HCT116 (cell line): ENCODE measurements at regions not wholly inside any gene's neighbourhood (a gene's known extent, or its start where the extent isn't known, plus 50 kb on each side); places are given as distances from the start of the nearest gene placed in this dataset.
A peak's percentile ranks its signal among the peaks of the same experiment; 100 is the strongest.

Experiments used
- ATAC-seq: fragments of 200-7000 bp; cut with Tn5 transposase; 2 replicates; pipeline ENCODE4 v1.9.1; 2020; ENCODE audit warnings: mild to moderate bottlenecking, moderate library complexity
- BruUV-seq: library from RNA; stranded (reverse); fragments of 400-500 nt; replicated peaks from 2 replicates; lab custom pipeline; 2021; lab: Mats Ljungman, UMichigan
- CTCF ChIA-PET: fragments of 300-600 bp; sonication (Branson Sonifier 250); formaldehyde crosslinking; loops from one replicate; lab custom pipeline; 2021; ENCODE audit warnings: antibody characterized with exemption; lab: Charles Lee
- POLR2A ChIA-PET: fragments of 300-600, 350-600 bp; sonication (Branson Sonifier 250); formaldehyde crosslinking; loops from one replicate; lab custom pipeline; 2021; ENCODE audit warnings: antibody characterized with exemption; lab: Charles Lee
- RAD21 ChIA-PET, 2 experiments: fragments of 300-600 bp; sonication (Branson Sonifier 250); formaldehyde crosslinking; loops; one replicate each; lab custom pipeline; 2023; ENCODE audit warnings: low total read pairs in 2 of 2; ENCODE audit not compliant: uncharacterized antibody in 2 of 2, unreplicated experiment in 2 of 2, low non-redundant PET in 1 of 2; lab: Charles Lee
- DNase-seq: peaks from one replicate; pipeline ENCODE4 v3.0.0-alpha.2; 2010; ENCODE audit warnings: low read depth, low spot score
- H2AFZ ChIP-seq: fragments of 200-600 bp; shearing (Covaris generic), sonication (generic); 2 replicates; pipeline ENCODE4 v1.6.1; 2017; ENCODE audit warnings: low read depth, mixed run types, mixed read lengths, antibody characterized with exemption, low read length; ENCODE audit not compliant: poor library complexity, severe bottlenecking
- H3K27ac ChIP-seq: 2 replicates; pipeline ENCODE4 v1.5.1; 2012; ENCODE audit warnings: low read depth, low read length
- H3K27me3 ChIP-seq: fragments of 200-600 bp; sonication (generic); 2 replicates; pipeline ENCODE4 v1.6.1; 2016; ENCODE audit warnings: mixed run types, low read length, mixed read lengths; ENCODE audit not compliant: insufficient read depth
- H3K36me3 ChIP-seq, 2 experiments: fragments of 200-500 bp in 1 of 2; fragments of 200-600 bp in 1 of 2; sonication (Bioruptor generic) in 1 of 2; sonication (generic) in 1 of 2; 2 replicates each; pipeline versions ENCODE4 v1.5.1 to v1.6.1; 2014 to 2016; ENCODE audit warnings: low read length in 2 of 2, inconsistent platforms in 1 of 2, mixed read lengths in 1 of 2, mixed run types in 1 of 2; ENCODE audit not compliant: insufficient read depth in 2 of 2, control insufficient read depth in 1 of 2
- H3K4me1 ChIP-seq, 2 experiments: fragments of 200-600 bp in 1 of 2; sonication (generic) in 1 of 2; 2 replicates each; pipeline versions ENCODE4 v1.5.1 to v1.6.1; 2012 to 2017; ENCODE audit warnings: low read length in 2 of 2, inconsistent platforms in 1 of 2, mild to moderate bottlenecking in 1 of 2, mixed read lengths in 1 of 2, mixed run types in 1 of 2, moderate library complexity in 1 of 2; ENCODE audit not compliant: insufficient read depth in 2 of 2, control insufficient read depth in 1 of 2
- H3K4me2 ChIP-seq: fragments of 200-600 bp; sonication (generic); 2 replicates; pipeline ENCODE4 v1.6.1; 2017; ENCODE audit warnings: mixed run types, low read length, mixed read lengths
- H3K4me3 ChIP-seq, 2 experiments: fragments of 200-600 bp in 1 of 2; sonication (generic) in 1 of 2; replicated peaks in 1 of 2; 2 replicates each; pipeline ENCODE4 v1.5.1; 2011 to 2016; ENCODE audit warnings: low read length in 2 of 2, control low read depth in 1 of 2, low read depth in 1 of 2, mild to moderate bottlenecking in 1 of 2, mixed read lengths in 1 of 2, mixed run types in 1 of 2
- H3K79me2 ChIP-seq: fragments of 200-600 bp; sonication (generic); 2 replicates; pipeline ENCODE4 v1.6.1; 2017; ENCODE audit warnings: mild to moderate bottlenecking, mixed run types, low read length, moderate library complexity, mixed read lengths; ENCODE audit not compliant: insufficient read depth
- H3K9ac ChIP-seq: fragments of 200-600 bp; sonication (generic); 2 replicates; pipeline ENCODE4 v1.6.1; 2016; ENCODE audit warnings: low read length, mixed read lengths
- H3K9me2 ChIP-seq: fragments of 200-600 bp; sonication (generic), shearing (Covaris generic); 2 replicates; pipeline ENCODE4 v1.6.1; 2017; ENCODE audit warnings: mixed run types, mild to moderate bottlenecking, moderate library complexity; ENCODE audit not compliant: insufficient read depth
- H3K9me3 ChIP-seq, 2 experiments: fragments of 200-500 bp in 1 of 2; fragments of 200-600 bp in 1 of 2; sonication (Bioruptor generic) in 1 of 2; sonication (generic) in 1 of 2; 2 replicates each; pipeline ENCODE4 v1.6.1; 2014 to 2017; ENCODE audit warnings: low read length in 2 of 2, mixed read lengths in 2 of 2, inconsistent platforms in 1 of 2, low read depth in 1 of 2, mild to moderate bottlenecking in 1 of 2, mixed run types in 1 of 2, moderate library complexity in 1 of 2; ENCODE audit not compliant: control insufficient read depth in 1 of 2, insufficient read depth in 1 of 2
- H4K20me1 ChIP-seq: fragments of 200-600 bp; sonication (generic), shearing (Covaris generic); 2 replicates; pipeline ENCODE4 v1.6.1; 2017; ENCODE audit warnings: mixed run types, mild to moderate bottlenecking, moderate library complexity; ENCODE audit not compliant: insufficient read depth
- ATF3 ChIP-seq: IDR thresholded peaks from 2 replicates; pipeline ENCODE4 v1.6.1; 2012
- CBX3 ChIP-seq: IDR thresholded peaks from 2 replicates; pipeline ENCODE4 v1.6.1; 2012; ENCODE audit warnings: low read depth
- CEBPB ChIP-seq: IDR thresholded peaks from 2 replicates; pipeline ENCODE4 v1.6.1; 2012; ENCODE audit warnings: low read depth
- EGR1 ChIP-seq: IDR thresholded peaks from 2 replicates; pipeline ENCODE4 v1.6.1; 2012; ENCODE audit warnings: low read depth
- ELF1 ChIP-seq: IDR thresholded peaks from 2 replicates; pipeline ENCODE4 v1.6.1; 2012; ENCODE audit warnings: low read depth, borderline replicate concordance
- EZH2 ChIP-seq: fragments of 200-600 bp; sonication (generic); IDR thresholded peaks from 2 replicates; pipeline ENCODE4 v1.6.1; 2017; ENCODE audit warnings: antibody characterized with exemption, mixed run types
- EZH2phosphoT487 ChIP-seq: fragments of 200-600 bp; IDR thresholded peaks from 2 replicates; pipeline ENCODE4 v1.6.1; 2018; ENCODE audit warnings: antibody characterized with exemption, borderline replicate concordance
- FOSL1 ChIP-seq: IDR thresholded peaks from 2 replicates; pipeline ENCODE4 v1.6.1; 2012; ENCODE audit warnings: low read depth
- JUND ChIP-seq: IDR thresholded peaks from 2 replicates; pipeline ENCODE4 v1.6.1; 2012
- POLR2AphosphoS5 ChIP-seq: IDR thresholded peaks from 2 replicates; pipeline ENCODE4 v1.6.1; 2011; ENCODE audit warnings: mild to moderate bottlenecking, low read depth, low read length, moderate library complexity
- RAD21 ChIP-seq: IDR thresholded peaks from 2 replicates; pipeline ENCODE4 v1.6.1; 2012; ENCODE audit warnings: low read depth, mild to moderate bottlenecking
- SIN3A ChIP-seq: IDR thresholded peaks from 2 replicates; pipeline ENCODE4 v1.6.1; 2012; ENCODE audit warnings: low read depth
- SP1 ChIP-seq: IDR thresholded peaks from 2 replicates; pipeline ENCODE4 v1.6.1; 2012; ENCODE audit warnings: low read depth
- SRF ChIP-seq: IDR thresholded peaks from 2 replicates; pipeline ENCODE4 v1.6.1; 2012; ENCODE audit warnings: low read depth
- TCF7L2 ChIP-seq: IDR thresholded peaks from 2 replicates; pipeline ENCODE4 v1.7.0; 2011; ENCODE audit warnings: borderline replicate concordance, inconsistent platforms; ENCODE audit not compliant: insufficient read depth, insufficient read length; ENCODE audit errors: extremely low read depth
- YY1 ChIP-seq: IDR thresholded peaks from 2 replicates; pipeline ENCODE4 v1.6.1; 2011; ENCODE audit warnings: low read length, low read depth, moderate library complexity, mild to moderate bottlenecking; ENCODE audit not compliant: insufficient replicate concordance; ENCODE audit errors: extremely low read depth
- ZBTB33 ChIP-seq: IDR thresholded peaks from 2 replicates; pipeline ENCODE4 v1.6.1; 2011; ENCODE audit warnings: mild to moderate bottlenecking, low read length, moderate library complexity; ENCODE audit not compliant: insufficient replicate concordance; ENCODE audit errors: extremely low read depth
- ZFX ChIP-seq: fragments of 450-650 bp; IDR thresholded peaks from 2 replicates; pipeline ENCODE4 v1.6.1; 2017
- intact Hi-C: fragments of 100-400 bp; cut with micrococcal nuclease; formaldehyde crosslinking; loops from 2 replicates; pipeline ENCODE4 v1.10.0; 2022
- TF ChIP-seq, protein P1 (sequence below): IDR thresholded peaks from 2 replicates; pipeline ENCODE4 v1.6.1; 2012
- TF ChIP-seq, protein P2 (sequence below), 3 experiments: fragments of 200-600 bp in 1 of 3; sonication (generic) in 1 of 3; IDR thresholded peaks in 2 of 3; conservative IDR thresholded peaks in 1 of 3; 2 replicates each; pipeline ENCODE4 v1.5.1; 2012 to 2017; ENCODE audit warnings: low read depth in 2 of 3, low read length in 2 of 3, antibody characterized with exemption in 1 of 3, borderline replicate concordance in 1 of 3, control low read depth in 1 of 3, mild to moderate bottlenecking in 1 of 3, mixed read lengths in 1 of 3, mixed run types in 1 of 3, moderate library complexity in 1 of 3; ENCODE audit not compliant: insufficient read depth in 1 of 3

- no peak for TF ChIP-seq CBX3
- TF ChIP-seq, protein P1, sequence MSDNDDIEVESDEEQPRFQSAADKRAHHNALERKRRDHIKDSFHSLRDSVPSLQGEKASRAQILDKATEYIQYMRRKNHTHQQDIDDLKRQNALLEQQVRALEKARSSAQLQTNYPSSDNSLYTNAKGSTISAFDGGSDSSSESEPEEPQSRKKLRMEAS = no peak
- no peak for TF ChIP-seq ELF1
- no peak for TF ChIP-seq YY1
- TF ChIP-seq SRF = no peak
- TF ChIP-seq EZH2 = no peak
- TF ChIP-seq, protein P2, sequence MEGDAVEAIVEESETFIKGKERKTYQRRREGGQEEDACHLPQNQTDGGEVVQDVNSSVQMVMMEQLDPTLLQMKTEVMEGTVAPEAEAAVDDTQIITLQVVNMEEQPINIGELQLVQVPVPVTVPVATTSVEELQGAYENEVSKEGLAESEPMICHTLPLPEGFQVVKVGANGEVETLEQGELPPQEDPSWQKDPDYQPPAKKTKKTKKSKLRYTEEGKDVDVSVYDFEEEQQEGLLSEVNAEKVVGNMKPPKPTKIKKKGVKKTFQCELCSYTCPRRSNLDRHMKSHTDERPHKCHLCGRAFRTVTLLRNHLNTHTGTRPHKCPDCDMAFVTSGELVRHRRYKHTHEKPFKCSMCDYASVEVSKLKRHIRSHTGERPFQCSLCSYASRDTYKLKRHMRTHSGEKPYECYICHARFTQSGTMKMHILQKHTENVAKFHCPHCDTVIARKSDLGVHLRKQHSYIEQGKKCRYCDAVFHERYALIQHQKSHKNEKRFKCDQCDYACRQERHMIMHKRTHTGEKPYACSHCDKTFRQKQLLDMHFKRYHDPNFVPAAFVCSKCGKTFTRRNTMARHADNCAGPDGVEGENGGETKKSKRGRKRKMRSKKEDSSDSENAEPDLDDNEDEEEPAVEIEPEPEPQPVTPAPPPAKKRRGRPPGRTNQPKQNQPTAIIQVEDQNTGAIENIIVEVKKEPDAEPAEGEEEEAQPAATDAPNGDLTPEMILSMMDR (IDR thresholded peaks at IDR 0.05 in 2 of 3, conservative IDR thresholded peaks at IDR 0.05 in 1 of 3; ENCODE audit: borderline replicate concordance in 1 of 3, insufficient read depth in 1 of 3, low read depth in 2 of 3, low read length in 2 of 3) = no peak
- TF ChIP-seq SIN3A = no peak
- TF ChIP-seq TCF7L2 = no peak
- TF ChIP-seq FOSL1 = no peak
- no peak for TF ChIP-seq ATF3
- TF ChIP-seq SP1 = no peak
- TF ChIP-seq RAD21 = no peak
- TF ChIP-seq JUND = no peak
- TF ChIP-seq POLR2AphosphoS5 = no peak
- TF ChIP-seq ZFX = no peak
- TF ChIP-seq ZBTB33 = no peak
- TF ChIP-seq EZH2phosphoT487 = no peak
- TF ChIP-seq EGR1 = no peak
- no peak for TF ChIP-seq CEBPB
- TF ChIP-seq, all 23 proteins: peak for 0
- ChIA-PET RAD21 (no interaction called here), POLR2A (no interaction called here), CTCF (no interaction called here)
- no peaks in the 10 kb centered on the region for H3K9me2 ChIP-seq
- no peak overlapping the region for H3K27ac ChIP-seq
- DNase-seq (no peak), ATAC-seq (0 out of 2 replicates have a peak, but pooled peaks have one; percentile 9)
- intact Hi-C loops = no loop called here
- no TSS peak for BruUV-seq
- no peaks in the 10 kb centered on the region for H3K27me3 ChIP-seq
- H3K4me2 ChIP-seq = no peak overlapping the region
- no peaks in the 10 kb centered on the region for H4K20me1 ChIP-seq
- no peak overlapping the region for H3K9ac ChIP-seq
- no peak overlapping the region for H3K4me3 ChIP-seq
- no peak overlapping the region for H2AFZ ChIP-seq
- no peaks in the 10 kb centered on the region for H3K9me3 ChIP-seq
- H3K36me3 ChIP-seq = no peaks in the 10 kb centered on the region
- peaks cover 7 to 12% of the 10 kb centered on the region in 2 experiments; a peak in 2 of 4 replicates for H3K4me1 ChIP-seq
- H3K79me2 ChIP-seq = no peaks in the 10 kb centered on the region
Observed at GRCh38 chr11:8839306-8839956, 71.6 kb upstream of the AKIP1 start.
